ENCODE measurements at regions not wholly inside any gene's neighbourhood (a gene's known extent, or its start where the extent isn't known, plus 50 kb on each side); places are given as distances from the start of the nearest gene placed in this dataset.

DNA sequence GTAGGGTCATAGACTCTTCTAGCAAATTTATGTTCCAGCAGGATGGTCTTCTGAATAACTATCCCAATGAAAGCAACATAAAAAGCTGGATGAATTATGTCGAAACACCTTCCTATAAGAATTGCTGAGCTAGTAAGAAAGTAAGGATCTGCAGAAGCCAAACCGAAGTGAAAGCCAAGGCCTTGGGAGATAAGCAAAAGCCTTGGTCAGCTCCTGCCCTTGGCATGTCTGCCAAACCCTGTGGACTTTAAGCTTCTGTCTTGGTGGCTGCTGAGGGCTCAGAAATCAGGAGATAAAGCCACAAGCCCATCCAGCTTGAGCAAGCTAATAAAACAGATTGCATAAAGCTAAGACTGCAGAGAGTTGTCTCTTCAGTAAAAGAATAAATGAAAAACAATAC lies 81.2 kb upstream of the KCND3 start:
- ChIA-PET CTCF (no interaction called here), POLR2A (interaction anchor here (0.6 kb wide), 1 partner anchor 8 kb away, joined by 4 read pairs; no protein-coding TSS in a partner anchor)
- TF ChIP-seq, protein P1, sequence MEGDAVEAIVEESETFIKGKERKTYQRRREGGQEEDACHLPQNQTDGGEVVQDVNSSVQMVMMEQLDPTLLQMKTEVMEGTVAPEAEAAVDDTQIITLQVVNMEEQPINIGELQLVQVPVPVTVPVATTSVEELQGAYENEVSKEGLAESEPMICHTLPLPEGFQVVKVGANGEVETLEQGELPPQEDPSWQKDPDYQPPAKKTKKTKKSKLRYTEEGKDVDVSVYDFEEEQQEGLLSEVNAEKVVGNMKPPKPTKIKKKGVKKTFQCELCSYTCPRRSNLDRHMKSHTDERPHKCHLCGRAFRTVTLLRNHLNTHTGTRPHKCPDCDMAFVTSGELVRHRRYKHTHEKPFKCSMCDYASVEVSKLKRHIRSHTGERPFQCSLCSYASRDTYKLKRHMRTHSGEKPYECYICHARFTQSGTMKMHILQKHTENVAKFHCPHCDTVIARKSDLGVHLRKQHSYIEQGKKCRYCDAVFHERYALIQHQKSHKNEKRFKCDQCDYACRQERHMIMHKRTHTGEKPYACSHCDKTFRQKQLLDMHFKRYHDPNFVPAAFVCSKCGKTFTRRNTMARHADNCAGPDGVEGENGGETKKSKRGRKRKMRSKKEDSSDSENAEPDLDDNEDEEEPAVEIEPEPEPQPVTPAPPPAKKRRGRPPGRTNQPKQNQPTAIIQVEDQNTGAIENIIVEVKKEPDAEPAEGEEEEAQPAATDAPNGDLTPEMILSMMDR (IDR thresholded peaks at IDR 0.05; ENCODE audit: insufficient read depth, low read depth, low read length), result no peak
- Histone ChIP-seq H3K36me3 (ENCODE audit: control insufficient read depth, insufficient read depth, low read length) (no peaks in the 10 kb centered on the region), H3K27me3 (ENCODE audit: control insufficient read depth, insufficient read depth, low read length) (no peaks in the 10 kb centered on the region), H3K4me3 (ENCODE audit: low read depth, low read length) (no peak overlapping the region)
- DNase-seq (ENCODE audit: low read depth), result no peak

DNA sequence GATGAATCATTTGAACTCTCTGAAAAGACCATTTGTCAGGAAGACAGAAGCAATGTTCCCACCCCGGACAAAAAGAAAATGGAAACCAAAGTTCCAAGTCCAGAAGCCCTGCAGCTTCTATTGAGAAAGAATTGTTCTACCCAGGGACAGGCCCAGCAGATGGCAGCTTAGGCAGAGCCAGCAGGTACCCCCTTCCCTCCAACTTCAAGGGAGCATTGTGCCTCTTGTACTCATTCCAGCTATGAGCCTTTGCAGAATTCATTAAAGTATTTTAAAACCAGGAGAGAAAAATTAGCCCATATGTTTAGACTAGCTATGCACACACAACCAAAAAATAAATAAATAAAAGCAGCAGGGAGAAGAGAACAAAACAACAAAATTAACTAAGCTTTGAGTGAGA lies 85.2 kb upstream of the KCND3 start:
- no peak overlapping the region for H3K4me3 ChIP-seq (ENCODE audit: low read depth, low read length)
- TF ChIP-seq, protein P1 (IDR thresholded peaks at IDR 0.05; ENCODE audit: insufficient read depth, low read depth, low read length), result no peak
- DNase-seq (ENCODE audit: low read depth), result no peak
- H3K27me3 ChIP-seq (ENCODE audit: control insufficient read depth, insufficient read depth, low read length), result no peaks in the 10 kb centered on the region
- no peaks in the 10 kb centered on the region for H3K36me3 ChIP-seq (ENCODE audit: control insufficient read depth, insufficient read depth, low read length)
- CTCF ChIA-PET, result no interaction called here
- POLR2A ChIA-PET, result no interaction called here

DNA sequence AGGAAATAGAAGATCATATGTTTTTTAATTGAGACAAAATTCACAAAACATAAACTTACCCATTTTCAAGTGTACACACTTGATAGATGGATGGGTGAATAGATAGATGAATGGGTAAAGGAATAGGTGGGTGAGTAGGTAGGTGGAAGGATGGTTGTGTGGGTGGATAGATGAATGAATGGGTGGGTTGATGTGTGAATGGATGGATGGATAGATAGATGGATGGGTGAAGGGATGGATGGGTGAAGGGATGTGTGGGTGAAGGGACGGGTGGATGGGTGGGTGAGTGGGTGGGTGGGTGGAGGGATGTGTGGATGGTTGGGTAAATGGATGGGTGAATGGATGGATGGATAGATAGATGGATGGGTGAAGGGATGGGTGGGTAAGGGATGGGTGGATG lies 86.1 kb upstream of the KCND3 start:
- POLR2A ChIA-PET, result no interaction called here

DNA sequence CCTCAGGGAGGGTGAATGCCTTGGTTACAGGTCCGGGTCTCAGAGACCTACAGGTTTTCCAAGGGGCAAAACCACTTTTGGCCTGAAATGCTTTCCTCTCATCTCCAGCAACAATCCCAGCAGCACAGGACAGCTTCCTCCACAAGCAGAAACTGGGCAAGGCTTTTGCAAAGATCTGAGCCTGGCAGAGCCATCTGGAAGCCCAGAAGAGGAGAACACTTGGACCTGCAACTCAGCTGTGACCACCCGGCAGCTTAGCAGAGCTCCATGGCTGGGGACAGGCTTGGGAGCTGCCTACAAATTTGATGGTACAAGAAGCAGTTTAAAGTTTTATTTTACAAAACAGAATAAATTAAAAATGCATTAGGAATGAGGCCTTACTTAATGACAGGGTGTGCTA lies 90.0 kb upstream of the KCND3 start:
- CTCF ChIA-PET, result interaction anchor here (0.6 kb wide), 1 partner anchor 156 kb away, joined by 3 read pairs; no protein-coding TSS in a partner anchor
- POLR2A ChIA-PET, result no interaction called here

More for the DNA sequence above, 86.1 kb upstream of the KCND3 start:
- H3K4me3 ChIP-seq (ENCODE audit: low read depth, low read length), result no peak overlapping the region
- CTCF ChIA-PET, result no interaction called here
- no peak for DNase-seq (ENCODE audit: low read depth)
- TF ChIP-seq, protein P1 (IDR thresholded peaks at IDR 0.05; ENCODE audit: insufficient read depth, low read depth, low read length), result no peak
- H3K27me3 ChIP-seq (ENCODE audit: control insufficient read depth, insufficient read depth, low read length), result no peaks in the 10 kb centered on the region
- H3K36me3 ChIP-seq (ENCODE audit: control insufficient read depth, insufficient read depth, low read length), result no peaks in the 10 kb centered on the region

DNA sequence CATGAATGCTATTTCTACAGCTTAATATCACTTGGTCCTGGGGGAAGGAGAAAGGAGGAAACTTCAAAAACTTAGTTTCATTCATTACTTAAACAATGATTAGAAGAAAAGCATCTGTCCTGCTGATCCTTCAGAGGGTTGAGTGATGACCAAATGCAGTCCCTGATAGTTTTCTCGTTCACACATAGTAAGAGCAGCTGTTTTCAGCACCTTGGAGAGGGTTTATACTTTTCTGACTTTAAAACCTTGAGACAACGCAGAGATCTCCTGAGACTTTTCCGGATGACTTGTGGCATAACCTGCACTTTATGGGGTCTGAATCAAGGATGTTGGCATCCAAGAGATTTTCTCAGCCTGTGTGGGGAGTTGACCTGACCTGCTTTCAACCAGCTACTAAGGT lies 94.0 kb upstream of the KCND3 start:
- TF ChIP-seq, protein P1 (IDR thresholded peaks at IDR 0.05; ENCODE audit: insufficient read depth, low read depth, low read length), result no peak
- ChIA-PET POLR2A (no interaction called here), CTCF (no interaction called here)
- Histone ChIP-seq H3K4me3 (ENCODE audit: low read depth, low read length) (no peak overlapping the region), H3K36me3 (ENCODE audit: control insufficient read depth, insufficient read depth, low read length) (no peaks in the 10 kb centered on the region), H3K27me3 (ENCODE audit: control insufficient read depth, insufficient read depth, low read length) (no peaks in the 10 kb centered on the region; the same call in 1 of the 2 replicates)
- DNase-seq (ENCODE audit: low read depth), result no peak

More for the DNA sequence above, 90.0 kb upstream of the KCND3 start:
- no peak for DNase-seq (ENCODE audit: low read depth)
- no peak overlapping the region for H3K4me3 ChIP-seq (ENCODE audit: low read depth, low read length)
- no peaks in the 10 kb centered on the region for H3K36me3 ChIP-seq (ENCODE audit: control insufficient read depth, insufficient read depth, low read length)
- H3K27me3 ChIP-seq (ENCODE audit: control insufficient read depth, insufficient read depth, low read length), result no peaks in the 10 kb centered on the region
- TF ChIP-seq, protein P1 (IDR thresholded peaks at IDR 0.05; ENCODE audit: insufficient read depth, low read depth, low read length), result no peak
